Breast epithelium (tissue), 4 donors: ENCODE measurements at regions not wholly inside any gene's neighbourhood (a gene's known extent, or its start where the extent isn't known, plus 50 kb on each side); places are given as distances from the start of the nearest gene placed in this dataset.

ENCODE experiments used
- DNase-seq, 2 donors: peaks; one replicate each; pipeline ENCODE4 v3.0.0-alpha.2; 2019; ENCODE audit warnings: low spot score in 2 of 2
- H3K27ac ChIP-seq, 2 donors: fragments of 200-600 bp; sonication (generic) in 1 of 2; one replicate each; pipeline ENCODE4 v1.5.1; 2016 to 2019; ENCODE audit warnings: mild to moderate bottlenecking in 1 of 2
- H3K27me3 ChIP-seq, 2 donors: fragments of 200-600 bp; sonication (generic) in 1 of 2; one replicate each; pipeline versions ENCODE4 v1.5.1 to v1.6.0; 2017 to 2019; ENCODE audit warnings: control low read depth in 1 of 2, mild to moderate bottlenecking in 1 of 2
- H3K36me3 ChIP-seq: fragments of 200-600 bp; one replicate; pipeline ENCODE4 v1.5.1; 2019
- H3K4me1 ChIP-seq, 2 donors: fragments of 200-600 bp; sonication (generic); one replicate each; pipeline ENCODE4 v1.5.1; 2016 to 2019; ENCODE audit warnings: control low read depth in 1 of 2
- H3K4me3 ChIP-seq, 3 donors: fragments of 200-600 bp; sonication (generic); 1 replicate in 2 of 3; 2 replicates in 1 of 3; pipeline ENCODE4 v1.5.1; 2016 to 2019; ENCODE audit warnings: mild to moderate bottlenecking in 3 of 3, moderate library complexity in 2 of 3
- H3K9me3 ChIP-seq, 2 donors: fragments of 200-600 bp; sonication (generic) in 1 of 2; one replicate each; pipeline ENCODE4 v1.5.1; 2016 to 2019; ENCODE audit warnings: control low read depth in 1 of 2
- CTCF ChIP-seq, 3 donors: fragments of 450-650 bp; IDR thresholded peaks; one replicate each; pipeline ENCODE4 v1.5.1; 2016 to 2017; ENCODE audit warnings: antibody characterized with exemption in 3 of 3, mild to moderate bottlenecking in 3 of 3, moderate library complexity in 3 of 3
- POLR2A ChIP-seq: fragments of 450-650 bp; IDR thresholded peaks from one replicate; pipeline ENCODE4 v1.6.1; 2016; ENCODE audit warnings: antibody characterized with exemption, mild to moderate bottlenecking, moderate library complexity
- POLR2AphosphoS5 ChIP-seq, 3 donors: sonication (generic); formaldehyde crosslinking; IDR thresholded peaks; one replicate each; pipeline ENCODE4 v1.6.1; 2017; ENCODE audit warnings: antibody characterized with exemption in 3 of 3
- intact Hi-C: fragments of 100-400 bp; cut with DNase I; formaldehyde crosslinking; loops from one replicate; pipeline ENCODE4 v1.15.1; 2023; ENCODE audit warnings: low total_unique reads

- Histone ChIP-seq H3K27ac (no peak overlapping the region), H3K36me3 (no peaks in the 10 kb centered on the region), H3K4me1 (no peaks in the 10 kb centered on the region), H3K4me3 (no peak overlapping the region), H3K27me3 (no peaks in the 10 kb centered on the region), H3K9me3 (no peaks in the 10 kb centered on the region)
- intact Hi-C loops = no loop called here
- DNase-seq = no peak
- TF ChIP-seq POLR2A (no peak), POLR2AphosphoS5 (IDR thresholded peaks at IDR 0.05) (no peak), CTCF (IDR thresholded peaks at IDR 0.05) (no peak)
These were observed 210.4 kb upstream of the GRIA4 start for GRCh38 chr11:105399511-105399910.

- intact Hi-C loops = no loop called here
- Histone ChIP-seq H3K4me1 (no peaks in the 10 kb centered on the region), H3K4me3 (no peak overlapping the region)
These were observed 211.2 kb upstream of the GRIA4 start for GRCh38 chr11:105398636-105399035.

DNA sequence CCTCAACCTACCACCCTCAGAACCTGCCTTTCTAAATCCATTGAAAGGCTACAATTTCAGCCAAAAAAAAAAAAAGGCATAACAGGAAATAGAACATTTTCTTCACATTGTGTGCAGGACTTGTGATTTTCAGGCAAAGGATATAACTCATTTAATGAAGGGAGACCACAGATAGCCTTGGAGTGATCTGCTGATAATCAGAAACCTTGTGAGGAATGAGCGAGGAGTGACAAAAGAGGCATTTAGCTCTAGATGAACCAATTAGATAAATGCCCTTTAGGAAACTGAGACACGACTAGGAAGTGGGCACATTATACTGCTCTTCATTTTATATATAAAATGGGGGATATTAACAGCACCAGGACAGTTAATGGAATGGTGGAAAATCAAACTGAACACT lies 216.5 kb upstream of the GRIA4 start:
- no peak overlapping the region for H3K27ac ChIP-seq
- intact Hi-C loops = no loop called here
- no peaks in the 10 kb centered on the region for H3K4me1 ChIP-seq
- no peak for DNase-seq
- H3K4me3 ChIP-seq = no peak overlapping the region
- no peaks in the 10 kb centered on the region for H3K9me3 ChIP-seq
- H3K27me3 ChIP-seq = no peaks in the 10 kb centered on the region
- H3K36me3 ChIP-seq = no peaks in the 10 kb centered on the region
- TF ChIP-seq POLR2A = no peak
- no peak for TF ChIP-seq CTCF (IDR thresholded peaks at IDR 0.05)
- no peak for TF ChIP-seq POLR2AphosphoS5 (IDR thresholded peaks at IDR 0.05)

More at GRCh38 chr11:105398636-105399035, 211.2 kb upstream of the GRIA4 start:
- TF ChIP-seq CTCF (IDR thresholded peaks at IDR 0.05) (no peak), POLR2A (no peak), POLR2AphosphoS5 (IDR thresholded peaks at IDR 0.05) (no peak)
- H3K36me3 ChIP-seq = no peaks in the 10 kb centered on the region
- no peak for DNase-seq
- H3K27me3 ChIP-seq = no peaks in the 10 kb centered on the region
- no peaks in the 10 kb centered on the region for H3K9me3 ChIP-seq
- no peak overlapping the region for H3K27ac ChIP-seq

GRCh38 chr11:105392556-105392955 lies 217.3 kb upstream of the GRIA4 start:
- H3K27ac ChIP-seq = no peak overlapping the region
- no peaks in the 10 kb centered on the region for H3K9me3 ChIP-seq
- no peak for TF ChIP-seq POLR2A
- no peak for TF ChIP-seq POLR2AphosphoS5 (IDR thresholded peaks at IDR 0.05)
- TF ChIP-seq CTCF (IDR thresholded peaks at IDR 0.05) = no peak
- DNase-seq = no peak
- H3K4me1 ChIP-seq = no peaks in the 10 kb centered on the region
- H3K4me3 ChIP-seq = no peak overlapping the region
- no peaks in the 10 kb centered on the region for H3K27me3 ChIP-seq
- intact Hi-C loops = no loop called here
- no peaks in the 10 kb centered on the region for H3K36me3 ChIP-seq

DNA sequence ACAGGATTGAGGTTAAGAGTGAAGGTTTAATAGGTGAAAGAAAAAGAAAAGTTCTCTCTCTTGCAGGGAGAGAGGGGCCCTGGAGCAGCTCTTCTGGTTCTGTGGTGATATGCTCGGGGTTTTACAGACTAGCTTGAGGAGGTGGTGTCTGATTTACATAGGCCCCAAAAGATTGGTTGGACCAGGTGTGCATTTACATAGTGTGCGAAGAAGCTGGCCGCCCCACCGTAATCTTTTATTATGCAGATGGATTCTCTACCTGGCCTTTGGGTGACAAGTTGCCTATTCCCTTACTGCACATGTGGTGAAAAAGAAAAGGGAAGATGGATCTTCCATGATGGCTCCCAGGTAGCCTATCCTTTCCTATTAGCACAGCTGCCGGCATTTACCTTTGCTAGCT lies 219.9 kb upstream of the GRIA4 start:
- TF ChIP-seq CTCF (IDR thresholded peaks at IDR 0.05) (no peak), POLR2AphosphoS5 (IDR thresholded peaks at IDR 0.05) (no peak), POLR2A (no peak)
- intact Hi-C loops = no loop called here

More for the DNA sequence above, 219.9 kb upstream of the GRIA4 start:
- DNase-seq = no peak
- Histone ChIP-seq H3K4me1 (no peaks in the 10 kb centered on the region), H3K9me3 (no peaks in the 10 kb centered on the region), H3K4me3 (no peak overlapping the region), H3K27me3 (no peaks in the 10 kb centered on the region), H3K36me3 (no peaks in the 10 kb centered on the region), H3K27ac (no peak overlapping the region)
